ENCODE measurements at regions not wholly inside any gene's neighbourhood (a gene's known extent, or its start where the extent isn't known, plus 50 kb on each side); places are given as distances from the start of the nearest gene placed in this dataset.
"Not testable (repeated sequence)": the region's sequence is repeated elsewhere in the genome, so short reads cannot be mapped to it uniquely, and the experiment has no call there.

DNA sequence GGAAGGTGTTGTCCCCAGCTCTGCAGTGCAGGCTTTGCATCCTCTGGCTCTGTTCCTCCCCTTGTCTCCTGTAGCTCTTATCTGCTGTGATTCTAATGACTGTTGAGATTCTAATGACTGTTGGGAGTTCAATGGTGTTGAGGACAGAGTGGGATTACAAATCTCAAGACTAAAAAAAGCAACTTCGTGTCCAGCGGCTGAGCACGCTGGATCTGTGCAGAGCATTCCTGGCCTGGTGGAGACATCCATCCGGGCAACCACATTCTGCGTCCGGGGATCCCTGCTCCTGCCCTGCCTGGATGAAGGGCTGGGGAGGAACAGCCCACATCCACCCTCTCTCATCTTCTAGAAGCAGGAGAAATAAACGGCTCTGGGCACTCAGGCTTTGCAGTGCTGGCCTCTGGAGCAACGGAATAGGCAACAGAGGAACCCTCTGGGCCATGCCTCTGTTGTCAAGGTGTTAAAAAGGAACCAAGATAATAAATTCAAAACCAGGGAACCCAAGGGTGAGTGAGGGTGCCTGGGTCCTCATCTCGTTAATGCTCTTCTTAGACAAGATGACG lies 106.7 kb upstream of the ASB18 start:
- no peak for DNase-seq (ENCODE audit: low read depth in 3 of 3)

DNA sequence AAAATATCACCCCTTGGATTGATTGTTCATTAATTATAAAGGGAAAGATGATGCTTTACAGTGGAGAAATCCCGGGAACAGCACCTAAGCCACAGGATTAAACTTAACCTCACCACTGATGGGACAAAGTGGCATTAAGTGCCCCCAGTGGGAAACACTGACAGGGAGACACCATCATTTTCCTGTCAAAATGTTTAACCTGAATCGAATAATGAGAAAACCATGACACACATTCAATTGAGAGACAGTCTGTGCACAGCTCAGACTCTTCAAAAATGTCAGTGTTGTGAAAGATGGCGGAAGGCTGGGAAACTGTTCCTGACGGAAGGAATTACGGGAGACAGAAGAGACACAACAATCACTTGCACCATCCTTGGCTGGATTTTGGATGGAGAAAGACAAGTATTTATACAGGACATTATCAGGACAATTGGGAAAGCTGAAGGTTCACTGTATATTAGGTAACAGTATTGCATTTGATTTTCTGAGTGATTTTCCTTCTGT lies 111.8 kb upstream of the ASB18 start:
- DNase-seq (ENCODE audit: low read depth in 3 of 3) = no peak

DNA sequence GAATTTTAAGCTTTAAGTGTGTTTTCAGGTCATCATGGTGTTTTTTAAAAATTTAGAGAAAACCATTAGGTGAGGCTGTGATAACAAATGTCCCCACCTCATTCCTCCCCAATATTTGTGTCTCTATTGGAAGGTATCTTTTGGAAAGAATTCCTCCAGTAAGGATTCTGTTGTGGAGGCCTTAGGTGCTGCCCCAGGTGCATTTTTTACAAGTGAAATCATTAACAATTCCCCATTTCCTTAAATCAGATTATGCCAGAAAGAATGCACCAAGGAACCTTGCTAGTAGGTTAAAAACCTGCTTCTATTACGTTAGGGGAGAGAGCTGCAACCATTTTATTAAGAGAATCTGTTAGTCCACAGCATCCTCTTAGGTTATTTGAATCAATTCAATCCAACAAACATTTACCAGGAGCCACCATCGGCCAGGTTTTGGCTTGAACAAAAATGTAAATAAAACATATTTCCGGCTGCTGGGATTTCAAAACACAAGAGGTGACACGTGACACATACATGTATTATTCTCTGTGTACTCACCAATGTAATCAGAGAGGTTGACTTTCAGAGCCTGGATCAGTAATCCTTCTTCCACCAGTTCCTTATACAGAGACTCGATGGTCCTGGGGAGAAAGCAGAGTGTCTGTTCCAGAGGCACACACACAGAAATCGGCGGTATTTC lies 112.5 kb upstream of the ASB18 start:
- no peak for DNase-seq (ENCODE audit: low read depth in 3 of 3)

DNA sequence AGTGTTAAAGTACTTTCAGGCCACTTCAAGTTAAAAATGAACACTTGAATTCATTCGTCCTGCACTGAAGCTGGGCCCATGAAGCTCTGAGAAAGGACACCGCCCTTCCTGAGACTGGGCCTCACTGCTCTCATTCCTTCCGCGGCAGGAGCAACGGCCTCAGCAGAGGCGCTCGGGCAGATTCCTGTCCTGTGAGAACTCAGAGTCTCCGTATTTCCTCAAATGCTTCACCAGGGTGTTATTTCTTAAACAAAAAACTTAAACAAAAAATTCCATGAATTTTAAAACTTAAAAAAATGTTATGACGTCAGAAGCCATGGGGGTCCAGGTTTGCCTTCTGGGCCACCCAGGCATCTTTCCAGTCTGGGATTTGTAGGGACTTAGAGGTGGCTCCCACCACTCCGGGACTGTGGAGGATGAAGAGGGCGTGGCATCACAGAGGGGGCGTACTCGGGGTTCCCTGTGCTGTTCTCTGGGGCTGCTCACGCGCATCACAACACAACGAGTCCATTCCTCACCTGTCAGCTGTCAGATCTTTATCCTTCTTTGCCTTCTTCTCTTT lies 115.9 kb upstream of the ASB18 start:
- DNase-seq (ENCODE audit: low read depth in 3 of 3) = no peak

GRCh38 chr2:236381253-236381652 lies 117.0 kb upstream of the ASB18 start:
- DNase-seq (ENCODE audit: low read depth in 3 of 3) = not testable (repeated sequence)

- DNase-seq (ENCODE audit: low read depth in 3 of 3) = not testable (repeated sequence)
Measured at GRCh38 chr2:236389284-236390216, 125.3 kb upstream of the ASB18 start.

DNA sequence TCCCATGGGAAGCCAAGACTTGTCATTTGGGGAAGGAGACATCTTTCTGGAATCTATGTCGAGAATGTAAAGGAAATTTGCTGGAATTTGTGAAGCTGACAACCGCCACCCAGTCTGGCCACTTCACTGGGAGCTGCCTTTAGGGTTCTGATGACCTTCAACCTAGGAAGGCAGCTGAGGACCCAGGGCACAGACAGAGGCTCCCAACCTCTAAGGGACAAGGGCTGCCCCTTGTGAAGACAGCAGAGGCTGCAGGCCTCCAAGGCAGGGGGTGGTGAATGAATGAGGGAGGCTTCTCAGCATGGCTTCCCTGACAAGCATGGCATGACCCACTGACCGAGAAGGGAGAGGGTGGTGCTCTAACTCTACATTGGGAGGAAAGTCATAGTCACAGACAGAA lies 128.9 kb upstream of the ASB18 start:
- no peak for DNase-seq (ENCODE audit: low read depth in 3 of 3)

DNA sequence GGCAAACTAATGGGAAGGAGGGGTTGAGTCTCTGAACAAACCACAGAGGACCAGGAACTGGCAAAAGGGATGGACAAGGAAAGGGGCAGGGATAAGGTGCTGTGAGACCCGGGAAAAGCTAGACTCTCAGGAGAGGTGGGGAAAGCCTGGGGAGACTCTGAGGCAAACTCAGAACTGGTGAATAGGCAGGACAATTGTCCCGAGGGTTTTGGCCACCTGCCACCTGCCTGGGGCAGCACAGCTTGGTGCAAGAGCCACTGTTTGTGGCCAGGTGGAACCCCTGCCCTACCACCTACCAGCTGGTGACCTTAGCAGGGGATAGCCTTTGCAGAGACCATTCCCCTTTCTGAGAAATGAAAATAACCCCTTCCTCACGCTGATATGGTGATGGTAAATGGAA lies 129.4 kb upstream of the ASB18 start:
- DNase-seq (ENCODE audit: low read depth in 3 of 3) = no peak

DNA sequence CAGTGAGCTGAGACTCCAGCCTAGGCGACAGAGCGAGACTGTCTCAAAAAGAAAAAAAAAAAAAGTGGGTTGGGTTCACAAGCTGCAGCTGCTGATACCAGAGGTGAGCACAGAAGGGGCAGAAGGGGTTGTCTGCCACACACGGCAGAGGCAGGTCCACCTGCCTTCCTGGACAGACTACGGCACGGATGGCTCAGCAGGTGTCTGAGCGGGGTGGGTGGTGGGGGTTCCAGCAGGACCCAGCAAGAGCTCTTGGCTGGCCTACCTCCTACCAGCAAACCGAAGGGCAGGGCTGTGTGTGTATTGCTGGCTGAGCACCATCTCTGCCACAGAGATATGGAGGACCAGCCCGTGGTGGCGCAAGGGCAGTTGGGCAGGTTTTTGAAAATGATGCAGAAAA lies 130.4 kb upstream of the ASB18 start:
- no peak for DNase-seq (ENCODE audit: low read depth in 3 of 3)

DNA sequence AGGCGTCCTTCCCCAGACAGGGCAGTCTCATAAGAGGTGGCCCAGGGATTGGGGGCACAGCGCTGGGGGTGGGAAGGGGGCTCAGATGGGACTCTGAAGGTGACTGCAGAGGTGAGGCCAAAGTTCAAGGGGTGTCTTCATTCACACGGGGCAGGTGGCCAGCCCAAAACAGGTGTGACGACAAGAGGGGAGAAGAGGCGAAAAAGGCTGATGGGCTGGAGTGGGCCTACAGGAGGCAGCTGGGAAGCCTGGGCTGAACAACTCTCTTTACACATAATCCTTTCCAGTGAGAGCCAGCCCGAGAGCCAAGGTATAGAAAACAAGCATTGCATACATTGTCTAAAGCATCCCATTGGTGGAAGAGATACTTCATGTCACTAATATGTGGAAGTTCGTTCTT lies 130.9 kb upstream of the ASB18 start:
- DNase-seq (ENCODE audit: low read depth in 3 of 3) = no peak

DNA sequence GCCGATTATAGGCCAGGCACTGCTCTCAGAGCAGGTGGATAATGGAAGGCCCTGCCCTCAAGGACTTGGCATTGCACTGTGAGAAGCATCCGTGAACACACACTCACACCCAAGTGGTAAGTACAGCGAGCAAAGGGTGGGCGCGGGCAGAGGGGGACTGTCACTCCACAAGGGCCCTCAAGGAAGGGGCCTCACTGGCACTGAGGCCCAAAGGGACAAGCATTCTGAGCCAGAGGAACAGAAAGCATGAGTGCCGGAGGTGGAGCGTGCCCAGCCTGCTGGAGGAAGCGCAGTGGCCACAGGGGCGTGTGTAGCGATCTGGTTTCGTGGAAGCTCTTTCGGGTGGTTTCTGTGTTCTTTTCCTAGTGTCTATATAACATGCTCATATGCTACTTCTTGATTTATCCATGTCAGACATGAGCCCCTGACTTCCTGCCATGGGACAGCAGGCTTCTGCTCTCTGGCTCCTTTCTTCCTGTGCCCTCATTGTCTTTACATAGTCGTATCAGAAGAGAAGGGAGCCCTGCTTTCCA lies 132.7 kb upstream of the ASB18 start:
- no peak for DNase-seq (ENCODE audit: low read depth in 3 of 3)

- no peak for DNase-seq (ENCODE audit: low read depth in 3 of 3)
Measured at GRCh38 chr2:236397681-236398080, 133.5 kb upstream of the ASB18 start.

- no peak for DNase-seq (ENCODE audit: low read depth in 3 of 3)
Measured at GRCh38 chr2:236399409-236399808, 135.2 kb upstream of the ASB18 start.

DNA sequence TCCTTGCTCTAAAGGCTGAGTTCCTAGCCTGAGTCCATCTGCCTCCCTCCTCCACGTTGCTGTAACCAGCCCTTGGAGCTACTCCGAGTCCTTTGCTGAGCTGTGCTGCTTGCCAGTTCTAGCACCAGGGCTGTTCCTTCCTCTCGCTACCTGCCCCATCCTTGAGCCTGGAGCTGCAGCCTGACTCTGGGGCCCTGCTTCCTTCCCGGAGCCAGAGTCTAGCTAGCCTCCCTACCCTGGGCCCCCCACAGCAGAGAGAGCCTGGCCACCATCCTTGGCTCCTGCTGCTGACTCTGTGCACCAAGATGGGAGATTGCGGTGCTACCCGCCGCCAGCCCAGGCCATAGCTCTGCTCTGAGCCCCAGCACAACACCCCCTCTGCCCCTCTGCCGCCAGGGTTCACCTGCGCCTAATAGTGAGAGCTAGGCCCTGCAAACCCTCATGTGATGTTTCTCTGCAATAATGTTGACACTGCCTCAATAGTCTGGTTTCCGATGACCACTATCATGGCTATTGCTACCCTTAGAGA lies 135.9 kb upstream of the ASB18 start:
- no peak for DNase-seq (ENCODE audit: low read depth in 3 of 3)

- DNase-seq (ENCODE audit: low read depth in 3 of 3) = no peak
Measured at GRCh38 chr2:236400594-236401360, 136.6 kb upstream of the ASB18 start.

DNA sequence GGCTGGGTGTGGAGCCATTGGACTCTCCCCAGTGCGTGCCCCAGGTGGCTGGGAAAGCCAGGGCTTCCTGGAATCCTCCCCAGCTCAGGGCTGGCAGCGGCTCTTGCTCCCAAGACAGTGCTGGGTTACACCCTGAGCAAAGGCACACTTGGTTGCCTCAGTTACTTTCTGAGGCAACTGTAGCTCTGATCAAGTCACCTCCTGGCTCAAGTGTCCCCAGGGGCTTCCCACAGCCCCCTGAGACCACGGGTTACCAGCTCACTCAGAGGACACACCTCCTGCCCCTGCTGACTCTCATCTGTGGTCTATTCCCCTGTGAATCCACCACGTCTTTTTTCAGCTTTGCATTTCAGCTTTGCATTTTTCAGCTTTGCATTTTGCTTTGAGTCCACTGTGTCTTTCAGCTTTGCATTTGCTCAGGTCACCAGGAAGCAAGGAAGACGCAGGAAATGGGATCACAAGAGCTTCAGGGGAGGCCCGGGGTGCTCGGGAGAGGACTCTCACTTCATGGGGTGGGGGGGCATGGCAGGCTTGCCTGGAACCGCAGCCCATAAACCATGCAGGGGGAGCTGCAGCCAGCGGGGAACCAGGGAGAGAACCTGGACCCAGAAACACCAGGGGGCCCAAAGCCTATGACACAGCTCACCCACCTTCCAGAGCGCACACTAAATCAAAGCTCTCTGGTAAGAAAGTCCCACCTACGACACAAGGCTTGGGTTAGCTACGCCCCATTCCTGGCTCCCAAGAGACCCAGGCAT lies 138.0 kb upstream of the ASB18 start:
- no peak for DNase-seq (ENCODE audit: low read depth in 3 of 3)

- no peak for DNase-seq (ENCODE audit: low read depth in 3 of 3)
Measured at GRCh38 chr2:236403125-236403524, 138.9 kb upstream of the ASB18 start.

DNA sequence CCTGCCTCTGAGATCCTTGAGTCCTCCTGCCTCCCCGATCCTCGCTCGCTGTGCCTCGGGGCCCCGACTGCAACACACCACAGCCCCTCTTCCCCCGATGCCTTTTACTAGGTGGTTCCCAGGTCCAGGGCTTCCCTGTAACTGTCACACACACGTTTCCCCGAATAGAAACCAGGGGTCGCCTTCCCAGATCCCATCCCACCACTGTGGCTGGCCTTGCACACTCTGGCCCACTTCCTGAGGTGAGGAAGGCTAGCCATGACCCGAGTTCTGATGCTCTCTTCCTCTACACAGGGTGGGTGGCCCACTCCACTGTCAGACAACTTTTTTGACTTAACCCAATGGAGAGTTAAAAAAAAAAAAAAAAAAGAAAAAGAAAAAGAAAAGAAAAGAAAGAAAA lies 139.6 kb upstream of the ASB18 start:
- DNase-seq (ENCODE audit: low read depth in 3 of 3) = no peak

DNA sequence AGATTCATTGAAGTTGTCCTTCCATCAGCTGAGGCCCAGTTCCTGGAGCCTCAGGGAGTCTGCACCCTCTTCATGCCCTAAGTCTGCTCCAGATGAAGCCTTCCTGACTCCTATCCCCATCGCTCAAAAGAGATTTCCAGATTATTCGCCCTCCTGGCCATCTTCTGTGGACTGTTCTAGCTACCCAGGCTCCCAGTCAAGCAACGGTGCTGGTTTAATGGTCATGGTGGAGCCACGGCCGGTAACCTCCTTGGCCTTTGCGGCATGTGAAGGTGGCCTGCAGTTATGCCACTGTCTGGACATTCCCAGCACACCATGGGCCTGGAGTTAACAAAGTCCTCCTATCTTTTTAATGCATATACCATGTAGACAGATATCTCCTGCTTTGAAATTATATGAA lies 140.1 kb upstream of the ASB18 start:
- no peak for DNase-seq (ENCODE audit: low read depth in 3 of 3)

GRCh38 chr2:236405357-236405756 lies 141.2 kb upstream of the ASB18 start:
- DNase-seq (ENCODE audit: low read depth in 3 of 3) = no peak

Measured in stimulated activated CD4-positive, alpha-beta T cell treated with anti-CD3 and anti-CD28 coated beads, TNF-alpha, amount 100 ng/mL, for 24 hours (primary cell).